HepG2 (cell line): ENCODE measurements at regions not wholly inside any gene's neighbourhood (a gene's known extent, or its start where the extent isn't known, plus 50 kb on each side); places are given as distances from the start of the nearest gene placed in this dataset.

Experiments used
- ATF4 ChIP-seq, 2 experiments: fragments of 450-650 bp in 1 of 2; sonication (generic) in 1 of 2; formaldehyde crosslinking; IDR thresholded peaks; 2 replicates each; pipeline versions ENCODE4 v1.5.0 to v1.8.0; 2020 to 2022; ENCODE audit warnings: mild to moderate bottlenecking in 1 of 2, missing genetic modification reagents in 1 of 2
- BCLAF1 ChIP-seq: fragments of 450-650 bp; IDR thresholded peaks from 2 replicates; pipeline ENCODE4 v1.6.1; 2017; ENCODE audit warnings: mild to moderate bottlenecking
- CAMTA2 ChIP-seq: sonication (generic); formaldehyde crosslinking; IDR thresholded peaks from 2 replicates; pipeline ENCODE4 v1.4.0; 2020; ENCODE audit warnings: mild to moderate bottlenecking, missing genetic modification reagents, borderline replicate concordance
- CBX1 ChIP-seq: IDR thresholded peaks from one replicate; pipeline ENCODE4 v1.6.1; 2016; ENCODE audit warnings: antibody characterized with exemption, low read depth
- NCOR1 ChIP-seq: fragments of 200-600 bp; sonication (generic); IDR thresholded peaks from 2 replicates; pipeline ENCODE4 v1.7.0; 2017; ENCODE audit warnings: antibody characterized with exemption, low read length, borderline replicate concordance
- RBFOX2 ChIP-seq: fragments of 200-400 bp; formaldehyde crosslinking; IDR thresholded peaks from 2 replicates; pipeline ENCODE4 v1.6.1; 2017; ENCODE audit warnings: low read depth, mild to moderate bottlenecking, low read length
- SMAD3 ChIP-seq: sonication (generic); formaldehyde crosslinking; IDR thresholded peaks from 2 replicates; pipeline ENCODE4 v1.4.0; 2020; ENCODE audit warnings: missing genetic modification reagents
- YEATS2 ChIP-seq: sonication (generic); formaldehyde crosslinking; IDR thresholded peaks from 2 replicates; pipeline ENCODE4 v1.4.0; 2020; ENCODE audit warnings: missing genetic modification reagents, borderline replicate concordance
- ZFX ChIP-seq: sonication (generic); formaldehyde crosslinking; IDR thresholded peaks from 2 replicates; pipeline ENCODE4 v1.4.0; 2020; ENCODE audit warnings: mild to moderate bottlenecking, low read depth, missing genetic modification reagents, moderate library complexity
- ZNF609 ChIP-seq: sonication (generic); formaldehyde crosslinking; IDR thresholded peaks from 2 replicates; pipeline ENCODE4 v1.4.0; 2020; ENCODE audit warnings: mild to moderate bottlenecking, missing genetic modification reagents, borderline replicate concordance
- ZNF614 ChIP-seq: IDR thresholded peaks from 2 replicates; pipeline ENCODE4 v1.6.1; 2018; ENCODE audit warnings: missing biosample characterization, missing genetic modification reagents, inconsistent platforms, borderline replicate concordance
- ZNF704 ChIP-seq: sonication (generic); formaldehyde crosslinking; IDR thresholded peaks from 2 replicates; pipeline ENCODE4 v1.8.1; 2023; ENCODE audit warnings: mild to moderate bottlenecking, inconsistent platforms, moderate library complexity, missing genetic modification reagents, borderline replicate concordance
- ZNF781 ChIP-seq: sonication (generic); formaldehyde crosslinking; IDR thresholded peaks from 2 replicates; pipeline ENCODE4 v1.5.1; 2020; ENCODE audit warnings: borderline replicate concordance, mild to moderate bottlenecking, missing genetic modification reagents; ENCODE audit errors: not compliant biosample characterization
- ZNF841 ChIP-seq: sonication (generic); formaldehyde crosslinking; IDR thresholded peaks from 2 replicates; pipeline ENCODE4 v1.8.1; 2023; ENCODE audit warnings: missing genetic modification reagents, borderline replicate concordance

- peak; percentile 63; the same call in 1 of the 2 replicates for TF ChIP-seq ZNF609 (CRISPR knock-in tag)
- no peak for TF ChIP-seq SMAD3
- no peak for TF ChIP-seq BCLAF1
- no peak for TF ChIP-seq CAMTA2 (CRISPR knock-in tag)
- no peak for TF ChIP-seq NCOR1
- TF ChIP-seq ATF4 (CRISPR knock-in tag; IDR thresholded peaks at IDR 0.05), result peak in 1 of 2 experiments; percentile 51; a peak in 1 of 4 replicates
- TF ChIP-seq ZNF781 (CRISPR knock-in tag), result no peak
- no peak for TF ChIP-seq CBX1
- no peak for TF ChIP-seq YEATS2 (CRISPR knock-in tag)
- no peak for TF ChIP-seq ZNF704 (CRISPR knock-in tag)
- TF ChIP-seq RBFOX2, result peak; percentile 11
- no peak for TF ChIP-seq ZNF841 (CRISPR knock-in tag)
- TF ChIP-seq ZFX (CRISPR knock-in tag), result peak; percentile 67
- TF ChIP-seq ZNF614 (CRISPR knock-in tag), result no peak
Observed at GRCh38 chrX:20362268-20363267, 95.9 kb upstream of the RPS6KA3 start (continued).
